GM12878 (cell line): ENCODE measurements at regions not wholly inside any gene's neighbourhood (a gene's known extent, or its start where the extent isn't known, plus 50 kb on each side); places are given as distances from the start of the nearest gene placed in this dataset.

ENCODE experiments used
- ATAC-seq: fragments of 200-7000 bp; cut with Tn5 transposase; 3 replicates; pipeline ENCODE4 v1.9.1; 2020; ENCODE audit warnings: mild to moderate bottlenecking, moderate library complexity
- BruUV-seq: library from RNA; stranded (reverse); fragments of 400-500 nt; replicated peaks from 2 replicates; lab custom pipeline; 2021; lab: Mats Ljungman, UMichigan
- CTCF ChIA-PET: fragments of 300-600 bp; sonication (Branson Sonifier 250); formaldehyde crosslinking; extraction: SDS; loops from one replicate; lab custom pipeline; 2021; ENCODE audit warnings: inconsistent platforms; lab: Yijun Ruan, JAX
- POLR2A ChIA-PET: fragments of 350-600 bp; formaldehyde crosslinking; extraction: SDS; loops from one replicate; lab custom pipeline; 2021; ENCODE audit warnings: inconsistent platforms; lab: Charles Lee
- RAD21 ChIA-PET: fragments of 300-600 bp; sonication (Branson Sonifier 250); formaldehyde crosslinking; loops from one replicate; lab custom pipeline; 2023; ENCODE audit warnings: antibody characterized with exemption; ENCODE audit not compliant: unreplicated experiment; lab: Charles Lee
- SMC1A ChIA-PET: fragments of 300-600 bp; sonication (Branson Sonifier 250); formaldehyde crosslinking; loops from one replicate; lab custom pipeline; 2023; ENCODE audit not compliant: unreplicated experiment, uncharacterized antibody; lab: Charles Lee
- DNase-seq: peaks from one replicate; pipeline ENCODE4 v3.0.0-alpha.2; 2011; ENCODE audit warnings: low read depth, low spot score
- FAIRE-seq: peaks from 3 replicates; lab custom pipeline; 2011; peaks lifted over from hg19 to GRCh38; lab: Jason Lieb, UNC
- H2AFZ ChIP-seq: 2 replicates; pipeline ENCODE4 v1.6.0; 2011; ENCODE audit warnings: low read depth, low read length, control low read depth; ENCODE audit not compliant: control insufficient read depth
- H3K27ac ChIP-seq: 2 replicates; pipeline ENCODE4 v1.5.1; 2011; ENCODE audit warnings: control low read depth; ENCODE audit not compliant: control insufficient read depth, insufficient read depth
- H3K27me3 ChIP-seq, 2 experiments: replicated peaks in 1 of 2; 2 replicates each; pipeline versions ENCODE4 v1.6.0 to v1.6.1; 2011; ENCODE audit warnings: low read length in 1 of 2; ENCODE audit not compliant: control insufficient read depth in 2 of 2, insufficient read depth in 2 of 2
- H3K36me3 ChIP-seq, 2 experiments: 2 replicates each; pipeline ENCODE4 v1.5.1; 2011; ENCODE audit warnings: low read length in 1 of 2; ENCODE audit not compliant: control insufficient read depth in 2 of 2, insufficient read depth in 2 of 2
- H3K4me1 ChIP-seq: 2 replicates; pipeline ENCODE4 v1.6.1; 2011; ENCODE audit warnings: mild to moderate bottlenecking, low read length, moderate library complexity, mixed read lengths; ENCODE audit not compliant: control insufficient read depth, insufficient read depth
- H3K4me2 ChIP-seq: 2 replicates; pipeline ENCODE4 v1.6.0; 2011; ENCODE audit warnings: control low read depth; ENCODE audit not compliant: control insufficient read depth, insufficient read depth
- H3K4me3 ChIP-seq: fragments of 200-600 bp; sonication (generic); 2 replicates; pipeline ENCODE4 v1.5.1; 2016
- H3K79me2 ChIP-seq: 2 replicates; pipeline ENCODE4 v1.6.0; 2011; ENCODE audit warnings: low read length; ENCODE audit not compliant: control insufficient read depth, insufficient read depth
- H3K9ac ChIP-seq: 2 replicates; pipeline ENCODE4 v1.8.0; 2011; ENCODE audit warnings: low read length, control low read depth, mixed read lengths; ENCODE audit not compliant: control insufficient read depth, insufficient read depth
- H3K9me3 ChIP-seq: replicated peaks from 3 replicates; pipeline ENCODE4 v1.5.1; 2011; ENCODE audit warnings: mild to moderate bottlenecking, low read length; ENCODE audit not compliant: control insufficient read depth, insufficient read depth
- H4K20me1 ChIP-seq: 2 replicates; pipeline ENCODE4 v1.6.0; 2011; ENCODE audit not compliant: control insufficient read depth, insufficient read depth
- BCL11A ChIP-seq: IDR thresholded peaks from 2 replicates; pipeline ENCODE4 v1.6.1; 2011; ENCODE audit warnings: low read depth, low read length
- MYC ChIP-seq: IDR thresholded peaks from 2 replicates; pipeline ENCODE4 v1.6.1; 2011; ENCODE audit warnings: mild to moderate bottlenecking, low read length, moderate library complexity, inconsistent platforms; ENCODE audit not compliant: insufficient read depth, insufficient replicate concordance, insufficient read length, severe bottlenecking
- POLR2AphosphoS2 ChIP-seq: IDR thresholded peaks from 2 replicates; pipeline ENCODE4 v1.6.1; 2011; ENCODE audit warnings: low read depth, mild to moderate bottlenecking, low read length, improper control_type of control experiment, moderate library complexity
- POU2F2 ChIP-seq: IDR thresholded peaks from 3 replicates; pipeline ENCODE4 v1.6.1; 2011; ENCODE audit warnings: low read depth, mild to moderate bottlenecking, low read length, borderline replicate concordance
- SREBF1 ChIP-seq: IDR thresholded peaks from 2 replicates; pipeline ENCODE4 v1.6.1; 2012; ENCODE audit warnings: mild to moderate bottlenecking, low read length
- WGBS: methylation state at CpG from one replicate; pipeline ENCODE4 v1.1.6; 2016; ENCODE audit warnings: low lambda C conversion rate; ENCODE audit not compliant: insufficient replicate concordance, insufficient coverage; ENCODE audit errors: missing lambda C conversion rate; 5-methylcytosine and 5-hydroxymethylcytosine counted together
- in situ Hi-C: fragments of 300-500 bp; cut with MboI; formaldehyde crosslinking; loops from 9 replicates; pipeline ENCODE4 v1.14.3; 2018; ENCODE audit warnings: mixed read lengths
- intact Hi-C: fragments of 100-400 bp; cut with micrococcal nuclease; formaldehyde crosslinking; loops from one replicate; pipeline ENCODE4 v1.14.2; 2022; ENCODE audit not compliant: unreplicated experiment
- TF ChIP-seq, protein P1 (sequence below): fragments of 450-650 bp; IDR thresholded peaks from 2 replicates; pipeline ENCODE4 v1.6.1; 2016; ENCODE audit warnings: mild to moderate bottlenecking, moderate library complexity, borderline replicate concordance
- TF ChIP-seq, protein P2 (sequence below): IDR thresholded peaks from 2 replicates; pipeline ENCODE4 v1.6.1; 2011; ENCODE audit warnings: borderline replicate concordance, low read depth, mild to moderate bottlenecking, moderate library complexity, mixed read lengths, low read length; ENCODE audit not compliant: insufficient read depth; ENCODE audit errors: extremely low read length
- TF ChIP-seq, protein P3 (sequence below): fragments of 450-650 bp; IDR thresholded peaks from 2 replicates; pipeline ENCODE4 v1.6.1; 2017; ENCODE audit warnings: borderline replicate concordance

DNA sequence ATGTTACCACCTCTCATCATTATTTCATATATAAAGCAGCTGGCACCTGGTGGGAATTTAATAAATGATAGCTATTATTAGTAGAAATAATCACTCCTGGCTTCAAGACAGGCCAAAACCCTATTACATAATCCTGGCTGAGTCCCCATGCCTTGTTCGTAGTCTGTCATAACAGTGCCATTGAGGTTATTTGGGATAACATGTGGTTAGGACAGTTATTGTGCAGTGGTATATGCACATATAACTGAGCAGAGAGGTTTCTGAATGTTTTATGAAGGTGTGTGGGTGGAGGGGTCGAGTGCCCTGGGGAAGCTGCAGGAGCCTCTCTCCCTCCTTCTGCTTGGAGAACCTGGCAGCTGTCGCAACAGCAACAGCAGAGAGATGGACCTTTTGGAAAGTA lies 162.4 kb upstream of the NABP1 start (continued):
- TF ChIP-seq, protein P1, sequence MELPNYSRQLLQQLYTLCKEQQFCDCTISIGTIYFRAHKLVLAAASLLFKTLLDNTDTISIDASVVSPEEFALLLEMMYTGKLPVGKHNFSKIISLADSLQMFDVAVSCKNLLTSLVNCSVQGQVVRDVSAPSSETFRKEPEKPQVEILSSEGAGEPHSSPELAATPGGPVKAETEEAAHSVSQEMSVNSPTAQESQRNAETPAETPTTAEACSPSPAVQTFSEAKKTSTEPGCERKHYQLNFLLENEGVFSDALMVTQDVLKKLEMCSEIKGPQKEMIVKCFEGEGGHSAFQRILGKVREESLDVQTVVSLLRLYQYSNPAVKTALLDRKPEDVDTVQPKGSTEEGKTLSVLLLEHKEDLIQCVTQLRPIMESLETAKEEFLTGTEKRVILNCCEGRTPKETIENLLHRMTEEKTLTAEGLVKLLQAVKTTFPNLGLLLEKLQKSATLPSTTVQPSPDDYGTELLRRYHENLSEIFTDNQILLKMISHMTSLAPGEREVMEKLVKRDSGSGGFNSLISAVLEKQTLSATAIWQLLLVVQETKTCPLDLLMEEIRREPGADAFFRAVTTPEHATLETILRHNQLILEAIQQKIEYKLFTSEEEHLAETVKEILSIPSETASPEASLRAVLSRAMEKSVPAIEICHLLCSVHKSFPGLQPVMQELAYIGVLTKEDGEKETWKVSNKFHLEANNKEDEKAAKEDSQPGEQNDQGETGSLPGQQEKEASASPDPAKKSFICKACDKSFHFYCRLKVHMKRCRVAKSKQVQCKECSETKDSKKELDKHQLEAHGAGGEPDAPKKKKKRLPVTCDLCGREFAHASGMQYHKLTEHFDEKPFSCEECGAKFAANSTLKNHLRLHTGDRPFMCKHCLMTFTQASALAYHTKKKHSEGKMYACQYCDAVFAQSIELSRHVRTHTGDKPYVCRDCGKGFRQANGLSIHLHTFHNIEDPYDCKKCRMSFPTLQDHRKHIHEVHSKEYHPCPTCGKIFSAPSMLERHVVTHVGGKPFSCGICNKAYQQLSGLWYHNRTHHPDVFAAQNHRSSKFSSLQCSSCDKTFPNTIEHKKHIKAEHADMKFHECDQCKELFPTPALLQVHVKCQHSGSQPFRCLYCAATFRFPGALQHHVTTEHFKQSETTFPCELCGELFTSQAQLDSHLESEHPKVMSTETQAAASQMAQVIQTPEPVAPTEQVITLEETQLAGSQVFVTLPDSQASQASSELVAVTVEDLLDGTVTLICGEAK, result no peak
- TF ChIP-seq, protein P2, sequence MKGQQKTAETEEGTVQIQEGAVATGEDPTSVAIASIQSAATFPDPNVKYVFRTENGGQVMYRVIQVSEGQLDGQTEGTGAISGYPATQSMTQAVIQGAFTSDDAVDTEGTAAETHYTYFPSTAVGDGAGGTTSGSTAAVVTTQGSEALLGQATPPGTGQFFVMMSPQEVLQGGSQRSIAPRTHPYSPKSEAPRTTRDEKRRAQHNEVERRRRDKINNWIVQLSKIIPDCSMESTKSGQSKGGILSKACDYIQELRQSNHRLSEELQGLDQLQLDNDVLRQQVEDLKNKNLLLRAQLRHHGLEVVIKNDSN, result no peak
- TF ChIP-seq POLR2AphosphoS2 (no peak), BCL11A (no peak), POU2F2 (no peak)
- TF ChIP-seq, all 136 proteins: peak for 0

DNA sequence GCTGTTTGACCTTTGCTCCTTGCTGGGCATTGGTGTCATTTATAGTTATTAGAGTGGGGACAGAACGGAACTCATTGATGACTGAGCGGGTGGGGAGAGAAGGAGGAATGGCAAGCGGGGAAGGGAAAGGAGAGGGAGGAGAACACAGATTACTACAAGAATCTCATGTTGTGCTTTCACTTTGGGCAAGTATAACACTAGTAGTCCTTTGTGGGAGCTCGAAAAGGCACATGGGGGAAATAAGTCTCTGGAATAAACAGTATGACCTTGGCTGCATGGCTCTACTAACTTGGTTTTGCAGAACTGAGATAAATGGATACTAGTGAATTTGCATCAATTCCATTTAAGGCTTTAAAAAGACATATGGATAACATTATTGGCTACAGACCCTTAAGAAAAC lies 161.7 kb upstream of the NABP1 start:
- no peaks in the 10 kb centered on the region for H3K36me3 ChIP-seq
- intact Hi-C loops (loop anchor here (5.0 kb wide), 1 partner anchor 284 kb away; no protein-coding TSS in a partner anchor), in situ Hi-C loops (no loop called here)
- no peaks in the 10 kb centered on the region for H3K9me3 ChIP-seq
- no peak for FAIRE-seq
- no peak overlapping the region for H3K4me3 ChIP-seq
- H3K27me3 ChIP-seq, result no peaks in the 10 kb centered on the region; a peak in 2 of 4 replicates
- RAD21 ChIA-PET, result no interaction called here
- no peak for TF ChIP-seq SREBF1
- TF ChIP-seq MYC, result no peak
- TF ChIP-seq, protein P3, sequence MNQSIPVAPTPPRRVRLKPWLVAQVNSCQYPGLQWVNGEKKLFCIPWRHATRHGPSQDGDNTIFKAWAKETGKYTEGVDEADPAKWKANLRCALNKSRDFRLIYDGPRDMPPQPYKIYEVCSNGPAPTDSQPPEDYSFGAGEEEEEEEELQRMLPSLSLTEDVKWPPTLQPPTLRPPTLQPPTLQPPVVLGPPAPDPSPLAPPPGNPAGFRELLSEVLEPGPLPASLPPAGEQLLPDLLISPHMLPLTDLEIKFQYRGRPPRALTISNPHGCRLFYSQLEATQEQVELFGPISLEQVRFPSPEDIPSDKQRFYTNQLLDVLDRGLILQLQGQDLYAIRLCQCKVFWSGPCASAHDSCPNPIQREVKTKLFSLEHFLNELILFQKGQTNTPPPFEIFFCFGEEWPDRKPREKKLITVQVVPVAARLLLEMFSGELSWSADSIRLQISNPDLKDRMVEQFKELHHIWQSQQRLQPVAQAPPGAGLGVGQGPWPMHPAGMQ, result no peak
- H4K20me1 ChIP-seq, result no peaks in the 10 kb centered on the region
- H3K4me1 ChIP-seq, result no peaks in the 10 kb centered on the region
- H2AFZ ChIP-seq, result no peak overlapping the region
- WGBS, result 54% methylated on average over 4 of the region's 4 CpGs
- no peak for ATAC-seq
- SMC1A ChIA-PET, result interaction anchor here (0.6 to 1.6 kb wide), 4 partner anchors 14 to 351 kb away, joined by 3 to 5 read pairs (median 3); no protein-coding TSS in a partner anchor
- BruUV-seq, result no TSS peak
- H3K9ac ChIP-seq, result no peak overlapping the region
- POLR2A ChIA-PET, result interaction anchor here (0.6 kb wide), 1 partner anchor 459 kb away, joined by 3 read pairs; no protein-coding TSS in a partner anchor
- H3K4me2 ChIP-seq, result no peak overlapping the region
- DNase-seq, result no peak
- H3K27ac ChIP-seq, result no peak overlapping the region
- CTCF ChIA-PET, result interaction anchor here (1.2 to 1.4 kb wide), 2 partner anchors 298 to 463 kb away, joined by 4 read pairs; no protein-coding TSS in a partner anchor
- no peaks in the 10 kb centered on the region for H3K79me2 ChIP-seq
